GM12873 (cell line): ENCODE measurements at regions not wholly inside any gene's neighbourhood (a gene's known extent, or its start where the extent isn't known, plus 50 kb on each side); places are given as distances from the start of the nearest gene placed in this dataset.

Experiments used
- TF ChIP-seq, protein P1 (sequence below): IDR thresholded peaks from 2 replicates; pipeline ENCODE4 v1.5.1; 2012; ENCODE audit warnings: low read depth, mild to moderate bottlenecking, moderate library complexity, low read length, control low read depth; ENCODE audit not compliant: insufficient read depth; ENCODE audit errors: missing control alignments

DNA sequence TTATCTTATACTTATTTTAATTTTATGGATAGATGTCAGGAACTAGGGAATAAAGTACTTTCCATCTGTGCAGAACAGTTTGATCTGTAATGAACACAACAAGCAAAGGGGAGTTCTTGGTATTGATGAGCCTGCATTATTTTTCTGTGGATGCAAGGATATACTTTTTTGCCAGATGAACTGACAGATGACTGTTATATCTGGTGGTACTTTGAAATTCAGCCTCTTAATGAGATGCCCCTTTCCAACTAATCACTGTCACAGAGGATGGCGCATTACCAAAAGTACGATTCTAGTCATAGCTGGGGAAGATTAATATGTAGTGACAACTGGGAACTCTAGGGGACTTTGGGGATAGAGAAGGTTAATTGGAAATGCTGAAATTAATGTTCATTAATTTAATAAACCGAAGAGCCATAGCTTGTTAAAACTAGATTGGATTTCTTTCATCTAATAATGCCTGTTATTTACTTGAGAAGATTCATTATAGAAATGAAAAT is 603.4 kb upstream of the CNTN5 start:
- TF ChIP-seq, protein P1, sequence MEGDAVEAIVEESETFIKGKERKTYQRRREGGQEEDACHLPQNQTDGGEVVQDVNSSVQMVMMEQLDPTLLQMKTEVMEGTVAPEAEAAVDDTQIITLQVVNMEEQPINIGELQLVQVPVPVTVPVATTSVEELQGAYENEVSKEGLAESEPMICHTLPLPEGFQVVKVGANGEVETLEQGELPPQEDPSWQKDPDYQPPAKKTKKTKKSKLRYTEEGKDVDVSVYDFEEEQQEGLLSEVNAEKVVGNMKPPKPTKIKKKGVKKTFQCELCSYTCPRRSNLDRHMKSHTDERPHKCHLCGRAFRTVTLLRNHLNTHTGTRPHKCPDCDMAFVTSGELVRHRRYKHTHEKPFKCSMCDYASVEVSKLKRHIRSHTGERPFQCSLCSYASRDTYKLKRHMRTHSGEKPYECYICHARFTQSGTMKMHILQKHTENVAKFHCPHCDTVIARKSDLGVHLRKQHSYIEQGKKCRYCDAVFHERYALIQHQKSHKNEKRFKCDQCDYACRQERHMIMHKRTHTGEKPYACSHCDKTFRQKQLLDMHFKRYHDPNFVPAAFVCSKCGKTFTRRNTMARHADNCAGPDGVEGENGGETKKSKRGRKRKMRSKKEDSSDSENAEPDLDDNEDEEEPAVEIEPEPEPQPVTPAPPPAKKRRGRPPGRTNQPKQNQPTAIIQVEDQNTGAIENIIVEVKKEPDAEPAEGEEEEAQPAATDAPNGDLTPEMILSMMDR, result no peak

DNA sequence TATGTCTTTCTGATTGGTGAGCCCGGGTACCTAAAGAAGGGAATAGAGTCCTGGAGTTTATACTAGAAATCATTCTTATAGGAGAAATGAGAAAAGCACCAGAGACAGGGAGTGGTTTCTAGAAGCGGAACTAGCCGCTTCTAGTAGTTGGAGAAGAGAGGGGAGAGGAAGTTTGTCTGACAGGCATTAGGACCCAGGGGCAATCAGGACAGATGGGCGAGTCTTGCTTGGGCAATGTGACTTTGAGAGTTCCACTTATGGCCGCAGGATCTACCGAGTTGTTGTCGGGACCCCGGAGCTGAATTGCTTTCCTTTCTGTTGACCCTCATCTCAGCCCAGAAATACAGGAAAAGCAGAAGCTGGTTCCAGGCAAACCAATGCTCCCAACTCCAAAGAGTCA is 596.8 kb upstream of the CNTN5 start:
- TF ChIP-seq, protein P1, result no peak

DNA sequence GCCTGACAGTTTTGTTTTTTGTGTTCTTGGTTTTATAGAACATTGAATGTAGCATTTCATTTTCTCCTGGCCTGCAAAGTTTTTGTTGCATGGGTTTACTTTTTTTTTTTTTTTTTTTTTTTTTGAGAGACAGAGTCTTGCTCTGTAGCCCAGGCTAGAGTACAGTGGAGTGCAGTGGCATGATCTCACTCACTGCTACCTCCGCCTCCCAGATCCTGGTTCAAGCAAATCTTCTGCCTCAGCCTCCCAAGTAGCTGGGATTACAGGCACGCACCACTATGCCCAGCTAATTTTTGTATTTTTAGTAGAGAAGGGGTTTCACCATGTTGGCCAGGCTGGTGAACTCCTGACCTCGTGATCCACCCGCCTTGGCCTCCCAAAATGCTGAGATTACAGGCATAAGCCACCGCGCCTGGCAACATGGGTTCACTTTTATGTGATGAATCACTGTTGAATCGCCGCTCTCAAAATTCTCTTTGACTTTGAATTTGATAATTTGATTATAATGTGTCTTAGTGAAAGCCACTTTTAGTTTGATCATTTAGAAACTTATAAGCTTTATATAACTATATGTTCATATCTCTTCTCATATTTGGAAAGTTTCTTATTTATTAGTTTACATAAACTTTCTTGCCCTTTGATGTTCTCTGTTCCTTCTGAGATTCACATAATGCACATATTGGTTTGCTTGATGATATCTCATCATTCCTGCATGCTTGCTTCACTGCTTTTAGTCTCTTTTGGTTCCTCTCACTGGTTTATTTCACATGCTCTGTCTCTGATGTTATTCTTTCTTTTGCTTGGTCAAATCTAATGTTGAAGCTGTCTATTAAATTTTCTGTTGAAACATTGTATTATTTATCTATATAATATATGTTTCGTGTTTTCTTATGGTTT is 589.0 kb upstream of the CNTN5 start:
- TF ChIP-seq, protein P1, result no peak

DNA sequence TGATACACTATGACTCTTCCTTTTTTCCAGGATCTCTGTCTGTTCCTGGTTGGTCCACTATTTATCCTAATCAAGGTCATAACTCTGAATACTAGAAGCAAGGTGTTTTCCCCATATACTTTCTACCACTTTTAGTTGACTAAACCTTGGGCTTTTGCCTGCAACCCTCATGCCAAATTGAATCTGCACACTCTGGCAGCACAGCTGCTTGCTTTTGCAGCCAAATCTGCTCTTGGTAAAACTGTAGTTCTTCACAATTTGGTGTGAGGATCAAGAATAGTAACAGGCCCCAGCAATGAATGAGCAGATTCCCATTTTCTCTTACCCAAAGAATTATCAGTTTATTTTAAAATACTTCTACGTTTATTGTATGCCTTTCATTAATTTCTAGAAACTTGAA is 586.5 kb upstream of the CNTN5 start:
- TF ChIP-seq, protein P1, result no peak

DNA sequence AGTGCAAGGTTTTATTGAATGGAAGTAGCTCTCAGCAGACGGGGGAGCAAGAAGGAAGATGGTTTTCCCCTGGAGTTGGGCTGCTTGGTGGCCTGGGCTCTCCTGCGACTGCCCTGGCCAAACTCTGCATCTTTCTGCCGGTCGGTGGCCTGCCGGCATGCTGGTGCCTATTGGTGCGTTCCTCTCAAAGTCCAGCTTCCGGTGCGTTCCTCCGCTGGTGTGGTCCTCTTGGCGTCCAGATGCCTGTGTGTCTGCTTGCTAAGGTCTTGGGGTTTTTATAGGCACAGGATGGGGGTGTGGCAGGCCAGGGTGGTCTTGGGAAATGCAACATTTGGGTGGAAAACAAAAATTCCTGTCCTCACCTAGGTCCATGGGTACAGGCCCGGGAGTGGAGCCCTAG is 567.4 kb upstream of the CNTN5 start:
- TF ChIP-seq, protein P1, result no peak

DNA sequence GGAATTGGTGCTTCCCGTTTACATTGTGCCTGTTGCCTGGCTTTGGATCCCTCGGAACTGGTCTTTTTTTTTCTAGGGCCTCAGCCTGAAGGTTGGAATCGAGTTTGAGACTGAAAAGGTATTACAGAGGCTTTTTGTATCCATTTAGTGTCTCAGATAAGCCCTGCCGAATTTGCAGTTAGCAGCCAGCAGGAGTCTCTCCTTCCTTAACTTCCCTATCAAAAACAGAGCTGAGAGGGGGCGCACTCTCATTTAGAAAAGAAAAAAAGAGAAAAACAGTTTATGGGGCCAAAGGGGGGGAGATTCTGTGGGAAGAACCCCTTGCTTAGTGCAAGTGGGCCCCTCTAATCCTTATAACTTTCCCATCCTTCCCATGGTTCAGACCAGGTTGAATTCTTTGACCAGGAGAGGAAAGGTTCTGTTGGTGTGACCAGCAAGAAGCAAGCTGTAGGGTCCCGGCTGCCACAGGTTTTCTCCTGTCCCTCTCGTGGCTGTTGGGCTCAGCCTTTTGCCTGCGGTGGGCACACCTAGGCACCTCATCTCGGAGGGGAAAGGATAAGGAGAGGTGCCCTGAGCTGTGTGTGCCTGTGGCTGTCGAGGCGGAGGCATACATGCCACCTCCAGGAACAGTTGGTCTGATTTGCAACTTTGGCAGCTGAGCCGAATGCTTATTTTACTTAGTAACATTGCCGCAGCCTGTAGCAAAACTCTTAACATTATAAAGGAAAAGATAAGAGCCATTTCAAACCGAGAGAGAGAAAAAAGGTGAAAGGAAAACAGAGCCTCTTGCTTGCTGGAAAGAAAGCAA is 565.0 kb upstream of the CNTN5 start:
- TF ChIP-seq, protein P1, result no peak

DNA sequence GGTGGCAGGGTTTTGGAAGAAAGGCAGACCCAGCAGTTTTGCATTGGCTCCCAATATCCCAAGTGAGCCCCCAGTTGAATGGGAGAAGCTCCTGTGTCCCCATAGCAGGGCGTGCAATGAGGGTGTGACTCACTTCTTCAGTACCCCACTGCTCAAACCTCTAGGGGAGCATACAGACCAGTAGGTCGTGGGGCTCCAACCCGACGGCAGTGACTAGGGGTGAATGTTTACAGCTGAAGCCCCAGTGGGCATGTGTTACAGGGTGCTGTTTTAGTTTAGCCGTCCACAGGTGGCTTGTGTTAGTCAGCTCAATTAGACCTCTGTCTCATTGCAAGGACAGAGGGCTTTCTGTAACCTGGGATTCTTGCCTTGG is 564.5 kb upstream of the CNTN5 start:
- TF ChIP-seq, protein P1, result no peak
